Right forelimb (tissue), 1 donor: ENCODE measurements at regions not wholly inside any gene's neighbourhood (a gene's known extent, or its start where the extent isn't known, plus 50 kb on each side); places are given as distances from the start of the nearest gene placed in this dataset.
"Not testable (repeated sequence)": the region's sequence is repeated elsewhere in the genome, so short reads cannot be mapped to it uniquely, and the experiment has no call there.

ENCODE experiments used
- DNase-seq: peaks from one replicate; pipeline ENCODE4 v3.0.0-alpha.2; 2018

- DNase-seq: no peak
These were observed 161.4 kb upstream of the KCNG1 start for GRCh38 chr20:51184289-51184688.

GRCh38 chr20:51183451-51183850 is 160.5 kb upstream of the KCNG1 start:
- no peak for DNase-seq

- no peak for DNase-seq
These were observed 159.7 kb upstream of the KCNG1 start for GRCh38 chr20:51182571-51182970.

GRCh38 chr20:51178153-51178552 is 155.2 kb upstream of the KCNG1 start:
- no peak for DNase-seq

- DNase-seq: no peak
These were observed 154.0 kb upstream of the KCNG1 start for GRCh38 chr20:51176876-51177275.

GRCh38 chr20:51176446-51176845 is 153.5 kb upstream of the KCNG1 start:
- DNase-seq: no peak

GRCh38 chr20:51175724-51176123 is 152.8 kb upstream of the KCNG1 start:
- no peak for DNase-seq

- DNase-seq: no peak
These were observed 152.2 kb upstream of the KCNG1 start for GRCh38 chr20:51175156-51175555.

- DNase-seq: no peak
These were observed 151.6 kb upstream of the KCNG1 start for GRCh38 chr20:51174536-51174935.

GRCh38 chr20:51172558-51173428 is 149.9 kb upstream of the KCNG1 start:
- no peak for DNase-seq

- DNase-seq: no peak
These were observed 148.2 kb upstream of the KCNG1 start for GRCh38 chr20:51171141-51171540.

- DNase-seq: no peak
These were observed 146.9 kb upstream of the KCNG1 start for GRCh38 chr20:51169813-51170212.

GRCh38 chr20:51167911-51168310 is 145.0 kb upstream of the KCNG1 start:
- not testable (repeated sequence) for DNase-seq

GRCh38 chr20:51166489-51166888 is 143.6 kb upstream of the KCNG1 start:
- no peak for DNase-seq

- DNase-seq: no peak
These were observed 142.2 kb upstream of the KCNG1 start for GRCh38 chr20:51165131-51165530.

GRCh38 chr20:51164731-51165130 is 141.8 kb upstream of the KCNG1 start:
- no peak for DNase-seq

- no peak for DNase-seq
These were observed 141.2 kb upstream of the KCNG1 start for GRCh38 chr20:51163996-51164600.

- no peak for DNase-seq
These were observed 139.1 kb upstream of the KCNG1 start for GRCh38 chr20:51162015-51162414.

- no peak for DNase-seq
These were observed 137.9 kb upstream of the KCNG1 start for GRCh38 chr20:51160821-51161220.

- no peak for DNase-seq
These were observed 137.1 kb upstream of the KCNG1 start for GRCh38 chr20:51159981-51160380.

- DNase-seq: no peak
These were observed 136.4 kb upstream of the KCNG1 start for GRCh38 chr20:51159303-51159702.

- no peak for DNase-seq
These were observed 135.3 kb upstream of the KCNG1 start for GRCh38 chr20:51158226-51158625.

- DNase-seq: no peak
These were observed 133.4 kb upstream of the KCNG1 start for GRCh38 chr20:51156041-51156982.
